ENCODE measurements at regions not wholly inside any gene's neighbourhood (a gene's known extent, or its start where the extent isn't known, plus 50 kb on each side); places are given as distances from the start of the nearest gene placed in this dataset.

GRCh38 chr18:25834061-25834460 lies 256.4 kb downstream of the SS18 start:
- TF ChIP-seq CTCF (IDR thresholded peaks at IDR 0.05) (no peak), POLR2A (IDR thresholded peaks at IDR 0.05) (no peak)

All from thyroid gland (tissue), 4 donors.